ENCODE measurements at regions not wholly inside any gene's neighbourhood (a gene's known extent, or its start where the extent isn't known, plus 50 kb on each side); places are given as distances from the start of the nearest gene placed in this dataset.

GRCh38 chr7:125299003-125299765 is 369.6 kb upstream of the POT1 start:
- TF ChIP-seq, protein P1, sequence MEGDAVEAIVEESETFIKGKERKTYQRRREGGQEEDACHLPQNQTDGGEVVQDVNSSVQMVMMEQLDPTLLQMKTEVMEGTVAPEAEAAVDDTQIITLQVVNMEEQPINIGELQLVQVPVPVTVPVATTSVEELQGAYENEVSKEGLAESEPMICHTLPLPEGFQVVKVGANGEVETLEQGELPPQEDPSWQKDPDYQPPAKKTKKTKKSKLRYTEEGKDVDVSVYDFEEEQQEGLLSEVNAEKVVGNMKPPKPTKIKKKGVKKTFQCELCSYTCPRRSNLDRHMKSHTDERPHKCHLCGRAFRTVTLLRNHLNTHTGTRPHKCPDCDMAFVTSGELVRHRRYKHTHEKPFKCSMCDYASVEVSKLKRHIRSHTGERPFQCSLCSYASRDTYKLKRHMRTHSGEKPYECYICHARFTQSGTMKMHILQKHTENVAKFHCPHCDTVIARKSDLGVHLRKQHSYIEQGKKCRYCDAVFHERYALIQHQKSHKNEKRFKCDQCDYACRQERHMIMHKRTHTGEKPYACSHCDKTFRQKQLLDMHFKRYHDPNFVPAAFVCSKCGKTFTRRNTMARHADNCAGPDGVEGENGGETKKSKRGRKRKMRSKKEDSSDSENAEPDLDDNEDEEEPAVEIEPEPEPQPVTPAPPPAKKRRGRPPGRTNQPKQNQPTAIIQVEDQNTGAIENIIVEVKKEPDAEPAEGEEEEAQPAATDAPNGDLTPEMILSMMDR (IDR thresholded peaks at IDR 0.05), result no peak
- TF ChIP-seq EZH2 (IDR thresholded peaks at IDR 0.05) (no peak), EZH2phosphoT487 (IDR thresholded peaks at IDR 0.05) (no peak)
